Stimulated activated CD4-positive, alpha-beta T cell treated with anti-CD3 and anti-CD28 coated beads, Interleukin-12 subunit alpha, Interleukin-12 subunit beta, amount 100 ng/mL, for 24 hours (primary cell): ENCODE measurements at regions not wholly inside any gene's neighbourhood (a gene's known extent, or its start where the extent isn't known, plus 50 kb on each side); places are given as distances from the start of the nearest gene placed in this dataset.

Source experiments
- DNase-seq, 2 experiments: peaks; one replicate each; pipeline ENCODE4 v3.0.0-alpha.2; 2020; ENCODE audit warnings: low read depth in 2 of 2

DNA sequence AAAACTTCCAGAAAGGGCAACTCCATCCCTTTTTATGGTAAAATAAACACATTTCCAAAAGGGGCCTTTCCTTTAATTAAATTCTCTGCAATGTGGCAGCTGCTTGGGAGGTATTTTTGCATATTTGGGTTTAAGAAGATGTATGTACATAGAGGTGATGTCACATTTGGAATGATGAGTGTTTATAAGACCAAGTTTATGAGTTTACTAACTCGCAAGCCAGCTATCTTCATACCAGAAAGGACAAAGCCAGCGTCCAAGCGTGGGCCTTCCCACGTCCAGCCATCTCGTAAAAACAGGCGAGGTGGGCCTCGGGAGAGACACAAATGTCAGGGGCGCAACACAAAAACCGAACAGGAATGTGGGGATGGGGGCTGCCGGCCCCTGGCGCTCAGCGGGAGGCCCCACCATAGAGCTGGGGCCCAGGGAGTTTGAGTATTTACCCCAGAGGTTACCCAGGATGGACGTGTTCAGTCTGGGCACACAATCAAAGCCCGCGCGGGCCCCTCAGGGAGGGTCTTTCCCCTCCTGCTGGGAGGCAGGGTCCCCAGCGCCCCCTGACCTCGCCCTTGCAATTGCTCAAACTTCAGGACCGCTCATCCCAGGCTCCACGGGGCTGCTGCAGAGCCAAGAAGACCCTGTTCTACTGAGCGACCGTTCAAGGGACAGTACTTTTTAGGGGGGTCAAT lies 137.3 kb downstream of the TWIST2 start:
- DNase-seq: no peak

DNA sequence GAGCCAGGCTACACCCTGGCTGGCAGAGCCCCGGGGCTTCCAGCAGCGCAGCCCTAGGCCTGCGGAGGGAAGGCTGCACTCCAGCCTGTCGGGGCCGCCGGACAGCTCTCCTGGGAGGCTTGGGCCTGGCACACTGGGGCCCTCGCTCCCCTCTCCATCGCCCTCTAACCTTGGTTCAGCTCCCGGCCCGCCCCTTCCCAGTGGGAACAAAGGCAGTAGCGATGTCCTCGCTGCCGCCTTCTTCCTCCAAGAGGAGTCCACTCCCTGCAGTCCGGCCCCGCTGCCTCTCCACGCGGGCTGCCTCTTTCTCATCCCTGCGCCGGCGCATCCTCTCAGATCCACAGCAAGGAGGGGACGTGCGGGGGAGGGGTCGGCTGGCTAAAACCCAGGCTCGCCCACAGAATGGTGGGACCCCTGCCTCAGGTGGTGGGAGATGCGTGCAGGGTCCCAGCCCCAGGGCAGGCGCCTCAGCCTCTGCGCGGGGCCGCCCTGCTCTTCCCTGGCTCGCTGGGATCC lies 138.1 kb downstream of the TWIST2 start:
- no peak for DNase-seq

DNA sequence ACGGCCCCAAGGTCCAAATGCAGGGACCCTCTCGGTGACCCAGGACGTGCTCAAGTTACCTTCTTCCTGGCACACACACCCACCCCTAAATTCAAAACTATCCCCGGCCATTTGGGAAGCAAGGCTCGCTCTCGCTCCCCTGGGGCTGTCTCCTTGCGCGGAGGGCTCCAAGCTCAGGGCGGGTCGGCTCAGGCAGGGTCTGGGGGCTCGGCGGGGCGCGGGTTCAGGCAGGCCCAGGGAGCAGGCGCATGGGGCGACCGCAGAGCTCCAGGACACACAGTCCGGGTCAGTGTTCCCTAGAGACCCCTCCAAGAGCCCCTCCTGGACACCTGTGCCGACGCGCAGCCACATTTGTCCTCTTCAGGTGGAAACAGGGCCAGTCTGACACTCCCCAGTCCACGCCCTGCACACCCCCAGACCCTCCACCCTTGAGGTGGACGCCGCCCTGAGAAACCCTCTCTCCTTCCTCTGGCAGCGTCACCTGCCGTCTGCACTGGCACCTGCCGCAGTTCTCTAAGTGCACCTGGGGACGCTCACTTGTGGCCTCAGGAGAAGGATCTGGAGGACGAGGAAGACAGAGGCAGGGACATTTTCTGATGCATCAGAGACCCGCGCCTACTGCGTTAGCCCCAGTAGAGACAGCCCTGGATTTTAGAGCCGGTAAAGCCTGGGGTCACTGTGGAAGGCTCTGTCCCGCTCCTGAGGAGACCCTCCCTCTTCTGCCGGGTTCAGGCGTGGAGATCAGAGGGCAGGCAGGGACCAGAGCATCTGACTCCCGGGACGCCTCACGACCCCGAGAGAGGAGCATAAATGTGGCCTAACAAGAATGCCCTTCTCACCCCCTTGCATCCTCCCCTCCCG lies 138.8 kb downstream of the TWIST2 start:
- DNase-seq: no peak

DNA sequence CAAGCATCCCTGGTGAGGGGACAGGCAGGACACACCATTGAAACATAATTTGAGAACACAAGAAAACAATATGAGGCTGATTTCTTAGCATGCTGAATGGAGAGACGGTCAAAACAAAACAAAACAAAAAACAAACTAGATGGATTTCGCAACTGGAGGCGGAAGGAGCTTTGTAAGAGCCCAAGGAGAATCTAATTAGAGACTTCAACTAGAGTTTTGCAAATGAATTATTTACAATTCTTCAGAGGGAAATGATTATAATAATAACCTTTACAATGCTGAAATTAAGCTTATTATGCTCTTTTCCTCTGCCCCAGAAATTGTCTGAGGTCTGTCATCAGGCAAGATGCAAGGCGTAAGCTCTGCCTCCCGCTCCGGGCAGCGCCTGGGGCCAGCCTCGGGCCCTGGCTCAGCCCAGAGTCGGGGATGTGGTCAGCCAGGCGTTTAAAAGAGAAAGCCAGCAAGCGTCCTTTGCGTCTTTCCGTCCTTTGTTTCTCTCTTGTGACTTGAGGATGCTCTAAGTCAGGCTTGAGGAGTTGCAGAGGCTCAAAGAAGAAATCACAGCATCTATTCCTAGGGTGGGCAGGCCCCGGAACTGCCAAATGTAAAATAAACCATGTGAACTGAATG lies 139.6 kb downstream of the TWIST2 start:
- DNase-seq: no peak

DNA sequence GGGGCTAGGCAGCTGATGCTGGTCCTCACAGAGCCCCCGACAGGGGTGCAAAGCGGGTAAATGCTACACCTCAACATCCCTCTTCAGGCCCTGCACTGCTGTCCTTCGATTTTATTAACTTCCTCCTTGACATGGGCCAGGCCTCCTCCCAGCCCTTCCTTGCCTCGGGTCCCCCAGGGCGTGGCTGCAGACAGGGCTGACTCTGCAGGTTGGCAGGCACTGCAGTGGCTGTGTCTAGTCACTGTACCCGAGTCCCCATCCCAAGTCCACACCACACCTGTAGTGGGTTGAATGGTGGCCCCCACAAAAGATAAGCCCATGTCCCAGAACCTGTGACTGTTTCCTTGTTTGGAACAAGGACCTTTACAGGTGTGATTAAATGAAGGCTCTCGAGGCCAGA lies 140.2 kb downstream of the TWIST2 start:
- no peak for DNase-seq

DNA sequence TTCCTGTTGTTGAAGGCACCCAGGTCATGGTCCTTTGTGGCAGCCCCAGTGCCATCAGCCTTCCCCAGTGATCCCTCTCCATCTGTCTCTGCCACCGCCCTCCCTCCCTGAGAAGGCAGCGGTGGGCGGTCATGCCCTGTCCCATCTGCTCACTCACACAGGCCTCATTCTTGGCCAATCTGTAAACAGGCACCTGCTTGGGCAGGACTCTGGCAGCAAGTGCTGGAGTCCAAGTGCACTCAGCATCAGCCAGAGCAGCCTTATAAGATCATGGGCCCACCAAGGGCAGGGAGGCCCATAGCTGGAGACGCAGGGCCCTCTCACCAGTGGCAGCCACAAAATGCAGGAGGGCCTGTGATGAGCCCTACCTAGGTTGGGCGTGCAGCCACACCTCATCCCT lies 140.9 kb downstream of the TWIST2 start:
- no peak for DNase-seq

DNA sequence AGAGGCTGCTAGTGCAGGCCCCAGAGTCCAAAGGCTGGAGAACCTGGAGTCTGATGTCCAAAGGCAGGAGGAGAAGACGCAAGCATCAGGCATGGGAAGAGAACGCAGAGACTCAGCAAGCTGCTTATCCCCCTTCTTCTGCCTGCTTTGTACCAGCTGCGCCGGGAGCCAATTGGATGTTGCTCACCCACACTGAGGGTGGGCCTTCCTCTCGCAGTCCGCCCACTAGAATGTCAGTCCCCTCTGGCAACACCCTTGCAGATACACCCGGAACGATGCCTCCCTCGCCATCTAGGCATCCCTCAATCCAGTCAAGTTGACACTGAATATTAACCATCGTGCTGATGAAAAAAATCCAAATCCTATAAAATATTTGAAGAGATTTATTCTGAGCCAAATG lies 141.6 kb downstream of the TWIST2 start:
- no peak for DNase-seq

DNA sequence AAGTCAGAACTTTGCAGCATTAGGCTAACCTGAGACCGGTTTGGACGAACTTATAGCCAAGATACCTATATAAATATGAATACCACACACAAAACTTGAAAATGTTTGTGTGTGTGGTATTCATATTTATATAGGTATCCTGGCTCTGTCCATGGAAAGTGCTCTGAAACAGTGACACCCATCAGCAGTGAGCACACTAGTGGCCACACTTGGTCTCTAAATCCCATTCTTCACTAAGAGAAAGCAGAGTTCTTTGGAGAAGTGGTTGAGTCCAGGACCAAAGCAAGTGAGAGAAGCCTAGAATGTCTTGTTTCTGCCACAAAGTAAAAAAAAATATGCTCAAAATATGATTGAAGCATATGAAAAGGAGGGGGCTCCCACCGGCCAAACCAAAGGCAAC lies 146.5 kb downstream of the TWIST2 start:
- DNase-seq: no peak

DNA sequence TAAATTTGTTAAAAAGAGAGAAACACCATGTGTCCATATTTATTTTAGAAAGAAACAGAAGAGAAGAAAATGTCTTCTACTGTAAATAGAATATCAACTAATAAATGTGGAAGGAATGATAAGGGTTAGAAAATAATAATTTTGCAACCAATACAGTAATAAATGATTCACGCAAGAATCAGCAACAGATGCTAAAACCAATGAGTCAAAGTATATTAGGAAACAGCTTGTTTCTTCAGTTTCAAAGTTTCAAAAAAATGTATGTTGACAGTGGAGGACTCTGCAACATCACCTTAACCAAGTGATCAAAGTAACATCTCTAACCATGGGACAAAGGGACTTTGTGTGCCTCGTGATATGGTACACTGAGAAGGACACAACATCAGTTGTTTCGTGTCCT lies 147.0 kb downstream of the TWIST2 start:
- DNase-seq: no peak

DNA sequence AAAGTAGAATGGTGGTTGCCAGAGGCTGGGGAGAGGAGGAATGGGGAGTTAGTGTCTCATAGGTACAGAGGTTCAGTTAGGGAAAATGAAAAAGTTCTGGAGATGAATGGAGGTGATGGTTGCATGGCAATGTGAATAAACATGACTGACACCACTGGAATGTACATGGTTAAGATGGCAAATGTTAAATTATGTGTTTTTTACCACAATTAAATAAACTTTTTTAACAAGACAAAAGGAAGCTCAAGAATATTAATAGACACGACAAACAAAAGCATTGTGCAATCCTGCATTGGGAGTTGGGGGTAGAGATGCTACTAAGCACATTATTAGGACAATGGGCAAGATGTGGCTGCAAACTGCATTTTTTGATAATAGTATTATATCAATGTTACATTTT lies 147.7 kb downstream of the TWIST2 start:
- no peak for DNase-seq

DNA sequence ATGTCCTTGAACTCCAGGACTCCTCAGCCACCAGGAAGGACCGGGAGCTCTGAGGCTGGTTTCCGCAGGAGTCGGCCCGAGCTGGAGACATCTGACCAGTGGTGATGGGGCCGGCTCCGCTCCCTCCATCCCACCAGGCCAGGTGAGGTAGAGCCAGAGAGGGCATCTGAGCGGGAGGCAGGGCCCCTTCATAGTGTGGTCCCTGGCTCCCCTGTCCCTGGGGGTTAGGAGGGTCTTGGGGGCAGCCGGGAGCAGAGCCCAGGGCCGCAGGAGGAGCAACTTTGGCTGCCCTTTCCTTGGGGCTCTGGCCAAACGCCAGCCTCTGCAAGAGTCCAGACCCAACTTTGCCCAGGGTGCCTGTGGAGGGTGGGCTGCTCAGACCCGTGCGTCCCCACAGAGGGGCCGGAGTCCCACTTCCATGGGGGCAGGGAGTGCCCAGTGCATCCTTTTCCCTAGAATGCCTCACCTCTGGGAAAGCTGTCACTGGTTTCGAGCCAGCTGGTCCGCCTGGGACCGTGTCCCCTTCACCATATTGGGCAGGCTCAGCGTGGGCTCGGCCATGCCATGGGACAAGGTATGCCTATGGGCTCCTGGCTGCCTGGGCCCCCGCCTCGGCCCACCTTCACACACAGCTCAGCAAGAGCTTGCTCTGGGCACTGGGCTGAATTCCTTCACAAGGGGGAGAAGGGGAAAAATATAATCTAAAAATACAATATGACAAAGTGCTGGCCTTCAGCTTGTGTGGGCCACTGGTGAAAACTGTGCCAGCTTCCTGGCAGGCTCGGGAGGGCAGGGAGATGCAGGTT lies 148.6 kb downstream of the TWIST2 start:
- no peak for DNase-seq

DNA sequence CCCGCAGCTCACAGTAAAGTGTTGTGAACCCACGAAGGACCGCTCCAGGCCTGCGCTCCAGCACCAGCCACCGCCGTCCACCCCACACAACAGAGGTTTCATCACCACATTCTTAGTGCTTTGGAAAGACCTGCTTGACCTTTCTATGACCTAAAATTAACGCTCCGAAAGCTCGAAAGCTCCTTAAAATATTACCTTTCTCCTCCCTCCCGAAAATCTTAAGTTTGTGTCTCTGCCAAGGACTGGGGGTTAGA lies 149.2 kb downstream of the TWIST2 start:
- DNase-seq: no peak

DNA sequence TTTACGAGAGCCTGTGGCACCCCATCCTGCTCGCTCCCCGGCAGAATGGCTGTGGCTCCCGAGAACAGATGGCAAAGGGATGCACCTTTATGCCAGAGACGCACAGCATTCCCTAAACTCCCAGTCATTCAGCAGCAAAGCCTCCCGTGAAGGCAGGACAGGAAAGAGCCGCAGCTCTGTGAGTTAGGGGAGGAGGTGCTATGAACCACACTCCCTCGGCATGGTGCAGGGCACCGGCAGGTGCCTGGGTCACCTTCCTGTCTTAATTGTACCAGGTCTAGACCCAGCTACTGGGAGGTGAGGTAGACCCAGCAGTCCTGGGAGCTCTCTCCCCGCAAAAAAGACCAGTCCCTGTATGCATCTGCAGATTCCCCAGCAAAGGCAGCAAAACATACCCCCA lies 149.8 kb downstream of the TWIST2 start:
- no peak for DNase-seq
